NCI-H526 treated with DMSO at 0.1 percent for 48 hours (cell line): ENCODE measurements at regions not wholly inside any gene's neighbourhood (a gene's known extent, or its start where the extent isn't known, plus 50 kb on each side); places are given as distances from the start of the nearest gene placed in this dataset.
"Not testable (repeated sequence)": the region's sequence is repeated elsewhere in the genome, so short reads cannot be mapped to it uniquely, and the experiment has no call there.

ENCODE experiments used
- DNase-seq: peaks from one replicate; lab custom pipeline; 2025; lab: John Stamatoyannopoulos, UW

- no peak for DNase-seq
Measured at GRCh38 chr4:57234252-57234775, 124.1 kb upstream of the IGFBP7 start.

- no peak for DNase-seq
Measured at GRCh38 chr4:57233386-57233785, 123.2 kb upstream of the IGFBP7 start.

- no peak for DNase-seq
Measured at GRCh38 chr4:57231781-57232180, 121.6 kb upstream of the IGFBP7 start.

GRCh38 chr4:57220734-57221133, 110.5 kb upstream of the IGFBP7 start:
- no peak for DNase-seq

- no peak for DNase-seq
Measured at GRCh38 chr4:57220172-57220571, 110.0 kb upstream of the IGFBP7 start.

- DNase-seq, result no peak
Measured at GRCh38 chr4:57219431-57219830, 109.2 kb upstream of the IGFBP7 start.

GRCh38 chr4:57214654-57215411, 104.6 kb upstream of the IGFBP7 start:
- no peak for DNase-seq

- no peak for DNase-seq
Measured at GRCh38 chr4:57211131-57211530, 100.9 kb upstream of the IGFBP7 start.

GRCh38 chr4:57206172-57206571, 96.0 kb upstream of the IGFBP7 start:
- no peak for DNase-seq

GRCh38 chr4:57205580-57205979, 95.4 kb upstream of the IGFBP7 start:
- no peak for DNase-seq

GRCh38 chr4:57200799-57201327, 90.7 kb upstream of the IGFBP7 start:
- DNase-seq, result no peak

GRCh38 chr4:57199267-57199666, 89.1 kb upstream of the IGFBP7 start:
- no peak for DNase-seq

- no peak for DNase-seq
Measured at GRCh38 chr4:57195622-57196021, 85.4 kb upstream of the IGFBP7 start.

- no peak for DNase-seq
Measured at GRCh38 chr4:57194068-57194611, 84.0 kb upstream of the IGFBP7 start.

GRCh38 chr4:57193209-57193810, 83.1 kb upstream of the IGFBP7 start:
- DNase-seq, result no peak

- no peak for DNase-seq
Measured at GRCh38 chr4:57191523-57192034, 81.4 kb upstream of the IGFBP7 start.

GRCh38 chr4:57190601-57191481, 80.7 kb upstream of the IGFBP7 start:
- DNase-seq, result no peak

- DNase-seq, result no peak
Measured at GRCh38 chr4:57187246-57187645, 77.1 kb upstream of the IGFBP7 start.

GRCh38 chr4:57184378-57185029, 74.3 kb upstream of the IGFBP7 start:
- no peak for DNase-seq

- DNase-seq, result no peak
Measured at GRCh38 chr4:57182132-57182874, 72.1 kb upstream of the IGFBP7 start.

- not testable (repeated sequence) for DNase-seq
Measured at GRCh38 chr4:57173136-57173535, 63.0 kb upstream of the IGFBP7 start.
